ENCODE measurements at regions not wholly inside any gene's neighbourhood (a gene's known extent, or its start where the extent isn't known, plus 50 kb on each side); places are given as distances from the start of the nearest gene placed in this dataset.

DNA sequence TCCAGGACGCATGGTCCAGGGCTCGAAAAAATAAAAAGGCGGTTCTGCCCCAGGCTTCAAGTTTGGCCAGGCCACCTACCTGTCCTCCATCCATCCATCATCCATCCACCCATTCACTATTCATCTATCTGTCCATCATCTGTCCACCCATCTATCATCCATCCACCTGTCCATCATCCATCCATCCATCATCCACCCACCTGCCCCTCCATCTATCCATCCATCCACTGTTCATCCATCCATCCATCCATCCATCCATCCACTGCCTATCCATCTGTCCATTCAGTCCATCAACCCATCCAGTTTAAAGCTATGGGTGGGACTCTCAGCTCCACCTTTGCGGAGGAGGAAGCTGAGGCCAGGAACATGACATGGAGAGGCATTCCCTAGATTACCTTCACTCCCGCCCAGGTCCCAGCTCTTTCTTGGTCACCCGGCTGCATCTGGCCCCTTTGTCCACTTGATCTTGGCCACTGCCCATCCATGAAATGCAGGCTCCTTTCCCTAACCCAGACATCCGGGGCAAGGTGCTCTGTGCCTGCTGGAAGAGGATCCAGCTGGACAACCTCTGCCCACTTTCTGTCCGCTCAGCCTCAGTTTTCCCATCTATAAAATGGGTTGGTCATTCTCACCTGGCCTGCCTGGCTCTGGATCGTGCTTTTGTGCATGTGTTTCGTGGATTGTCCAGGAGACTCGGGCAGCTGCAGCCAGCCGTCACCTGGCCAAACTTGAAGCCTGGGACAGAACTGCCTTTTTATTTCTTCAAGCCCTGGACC, 236.0 kb upstream of the CIBAR2 start:
- peaks cover 13% of the 10 kb centered on the region for H3K9me1 ChIP-seq (ENCODE audit: insufficient read depth, low read length)
- DNase-seq: no peak

More for the DNA sequence above, 236.0 kb upstream of the CIBAR2 start:
- Histone ChIP-seq H3K9me3 (ENCODE audit: control insufficient read depth, insufficient read depth, low read length) (0 out of 2 replicates have a peak, but pooled peaks cover 3% of the 10 kb centered on the region), H3K4ac (ENCODE audit: low read depth, low read length) (no peak overlapping the region), H3K79me1 (ENCODE audit: low read depth in 1 of 2, low read length in 2 of 2) (peaks cover 31 to 57% of the 10 kb centered on the region in 2 experiments), H3K23ac (ENCODE audit: low read depth, low read length) (no peak overlapping the region), H4K20me1 (ENCODE audit: insufficient read depth, low read length) (peaks cover 96% of the 10 kb centered on the region), H4K8ac (ENCODE audit: low read depth in 2 of 2, low read length in 2 of 2) (no peak overlapping the region), H3K4me1 (ENCODE audit: control insufficient read depth, insufficient read depth, low read length) (peaks cover 11% of the 10 kb centered on the region), H3K14ac (replicated peaks; ENCODE audit: low read depth, low read length) (no peak overlapping the region), H2AK5ac (ENCODE audit: low read depth, low read length) (no peak overlapping the region), H2AK9ac (replicated peaks; ENCODE audit: low read depth, low read length, poor library complexity) (peak overlapping the region; percentile 46), H3K56ac (ENCODE audit: extremely low read depth, insufficient read depth, low read length) (0 out of 2 replicates have a peak overlapping the region, but pooled peaks have one; percentile 3), H2BK120ac (ENCODE audit: low read depth, low read length) (no peak overlapping the region), H2BK20ac (ENCODE audit: low read depth, low read length) (no peak overlapping the region), H2BK15ac (ENCODE audit: low read depth, low read length) (no peak overlapping the region), H3K27me3 (ENCODE audit: control insufficient read depth, insufficient read depth, low read length) (no peaks in the 10 kb centered on the region), H4K91ac (ENCODE audit: insufficient read depth, low read depth, low read length) (no peak overlapping the region), H3K36me3 (ENCODE audit: control insufficient read depth, insufficient read depth, low read length) (no peaks in the 10 kb centered on the region), H3K9ac (ENCODE audit: low read depth, low read length) (no peak overlapping the region), H2BK5ac (ENCODE audit: low read depth, low read length, poor library complexity, severe bottlenecking) (no peak overlapping the region), H3K18ac (ENCODE audit: low read depth, low read length) (no peak overlapping the region), H3K4me3 (ENCODE audit: insufficient read depth, low read depth, low read length) (no peak overlapping the region), H3K27ac (ENCODE audit: insufficient read depth, low read length) (no peak overlapping the region), H3K4me2 (ENCODE audit: low read depth, low read length) (no peak overlapping the region), H2AFZ (replicated peaks; ENCODE audit: low read length, poor library complexity) (no peak overlapping the region), H4K5ac (ENCODE audit: low read depth, low read length) (no peak overlapping the region)
- ChIA-PET CTCF (interaction anchor here (1.9 kb wide), 1 partner anchor 17 kb away, joined by 7 read pairs; no protein-coding TSS in a partner anchor), POLR2A (ENCODE audit: unreplicated experiment) (no interaction called here)
- WGBS, 2 experiments (ENCODE audit: extremely low coverage in 2 of 2, insufficient read length in 1 of 2): 93% methylated on average over 5 of the region's 12 CpGs; no CpG with 5 or more reads in 1 of the 2 experiments
- TF ChIP-seq MAZ (IDR thresholded peaks at IDR 0.05; ENCODE audit: borderline replicate concordance, low read depth, low read length) (no peak), RAD21 (IDR thresholded peaks at IDR 0.05; ENCODE audit: low read length) (no peak)
- intact Hi-C loops (cut with micrococcal nuclease) (no loop called here), dilution Hi-C loops (cut with HindIII; ENCODE audit: low sequenced_read_pairs, unreplicated experiment) (no loop called here), in situ Hi-C loops (cut with MboI; ENCODE audit: low sequenced_read_pairs) (no loop called here)
- no peak for ATAC-seq (ENCODE audit: low read depth)
- BruUV-seq (replicated peaks): no TSS peak

Measured in IMR-90 (cell line).